HG03571 (cell line): ENCODE measurements at regions not wholly inside any gene's neighbourhood (a gene's known extent, or its start where the extent isn't known, plus 50 kb on each side); places are given as distances from the start of the nearest gene placed in this dataset.
"Not testable (repeated sequence)": the region's sequence is repeated elsewhere in the genome, so short reads cannot be mapped to it uniquely, and the experiment has no call there.

Experiments
- ATAC-seq: cut with Tn5 transposase; IDR thresholded peaks from one replicate; pipeline ENCODE4 v1.9.1; 2021; ENCODE audit not compliant: unreplicated experiment

DNA sequence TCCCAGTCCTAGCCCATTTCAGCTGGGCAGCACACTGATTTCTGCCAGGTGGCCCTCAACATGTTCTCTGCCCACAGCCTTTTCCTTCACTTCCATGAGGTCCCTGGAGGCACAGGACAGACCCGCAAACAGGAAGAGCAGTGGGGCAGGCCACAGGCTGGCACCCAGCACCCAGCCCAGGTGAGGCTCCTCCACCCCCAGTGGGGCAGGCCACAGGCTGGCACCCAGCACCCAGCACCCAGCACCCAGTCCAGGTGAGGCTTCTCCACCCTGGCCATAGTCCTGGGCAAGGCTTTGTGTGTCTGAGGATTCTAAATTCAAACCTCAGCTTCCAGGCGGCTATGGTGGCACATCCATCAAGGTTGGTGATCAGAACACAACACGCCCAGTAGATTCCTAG lies 1413.0 kb downstream of the BRD1 start:
- ATAC-seq: no peak

DNA sequence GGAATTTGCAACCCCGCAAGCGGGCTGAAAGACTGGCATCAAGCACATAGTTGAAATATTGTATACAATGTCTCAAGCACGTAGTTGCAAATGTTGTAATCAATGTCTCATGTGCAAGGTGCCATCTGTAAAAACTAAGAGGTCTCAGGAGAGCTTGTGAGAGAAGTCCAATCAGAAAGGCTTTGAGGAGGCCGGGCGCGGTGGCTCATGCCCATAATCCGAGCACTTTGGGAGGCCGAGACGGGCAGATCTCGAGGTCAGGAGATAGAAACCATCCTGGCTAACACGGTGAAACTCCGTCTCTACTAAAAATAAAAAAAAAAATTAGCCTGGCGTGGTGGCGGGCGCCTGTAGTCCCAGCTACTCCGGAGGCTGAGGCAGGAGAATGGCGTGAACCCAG lies 1414.7 kb downstream of the BRD1 start:
- not testable (repeated sequence) for ATAC-seq

DNA sequence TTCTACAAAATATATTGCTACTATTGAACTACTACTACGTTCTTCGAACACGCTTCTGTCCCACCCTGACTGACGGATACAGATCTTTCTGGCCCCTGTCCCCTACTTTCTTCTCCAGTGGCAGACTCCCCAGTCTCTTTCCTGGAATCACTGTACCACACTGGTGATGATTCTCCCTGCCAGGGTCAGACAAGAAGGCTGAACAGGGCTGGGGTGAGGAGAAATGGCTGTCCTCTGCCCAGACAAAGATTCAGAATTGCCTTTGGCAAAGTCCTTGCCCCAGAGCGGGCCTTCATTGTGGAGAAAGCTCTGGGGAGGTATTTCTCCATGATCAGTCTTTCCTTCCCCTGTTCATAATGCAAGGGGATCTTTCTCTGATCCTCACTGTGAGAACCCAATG lies 1417.1 kb downstream of the BRD1 start:
- no peak for ATAC-seq

DNA sequence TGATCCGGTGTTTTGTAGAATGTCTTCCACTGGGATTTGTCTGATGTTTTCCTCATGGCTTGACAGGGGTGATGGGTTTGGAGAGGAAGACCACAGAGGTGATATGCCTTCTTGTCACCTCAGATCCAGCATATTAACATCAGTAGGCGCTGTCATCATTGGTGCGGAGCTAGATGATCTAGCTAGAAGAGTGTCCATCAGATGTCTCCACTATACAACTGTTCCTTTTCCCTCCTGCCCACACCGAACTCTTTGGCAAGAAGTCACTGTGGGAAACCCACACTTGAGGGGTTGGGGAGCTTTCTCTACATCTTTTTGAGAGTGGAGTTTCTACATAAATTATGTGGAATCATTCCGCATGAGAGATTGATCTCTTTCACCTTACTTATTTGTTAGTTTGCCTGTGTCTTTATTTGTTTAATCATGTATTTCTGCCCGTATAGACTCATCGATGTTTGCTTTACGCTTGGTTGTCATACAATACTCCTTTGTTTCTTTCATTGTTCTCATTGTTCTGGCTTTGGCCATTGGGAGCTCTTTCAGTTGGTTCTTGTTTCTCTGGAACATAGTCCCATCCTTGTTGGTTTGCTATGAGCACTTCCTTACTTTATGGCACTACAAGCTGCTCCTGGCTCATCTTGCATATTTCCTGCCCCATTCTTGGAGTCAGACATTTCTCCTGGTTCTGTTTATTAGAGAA lies 1420.3 kb downstream of the BRD1 start:
- ATAC-seq: no peak

DNA sequence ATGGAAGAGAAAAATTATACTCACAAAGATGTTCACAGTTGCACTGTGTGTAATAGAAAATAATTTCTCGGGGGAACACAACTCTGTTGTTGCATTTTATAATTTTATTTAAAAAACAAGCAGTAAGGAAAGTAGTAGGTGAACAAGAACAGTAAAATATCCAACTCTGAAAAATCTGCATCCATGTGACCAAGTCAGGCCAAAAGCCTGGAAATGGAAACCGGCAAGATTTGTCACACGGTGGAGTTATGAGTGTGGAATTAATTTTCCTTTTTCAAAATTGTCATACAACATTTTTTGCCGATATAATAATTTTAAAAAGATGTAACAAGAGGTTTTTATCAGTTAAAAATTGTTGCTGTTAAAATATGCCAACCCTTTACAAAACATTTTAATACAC lies 1421.5 kb downstream of the BRD1 start:
- ATAC-seq: no peak

DNA sequence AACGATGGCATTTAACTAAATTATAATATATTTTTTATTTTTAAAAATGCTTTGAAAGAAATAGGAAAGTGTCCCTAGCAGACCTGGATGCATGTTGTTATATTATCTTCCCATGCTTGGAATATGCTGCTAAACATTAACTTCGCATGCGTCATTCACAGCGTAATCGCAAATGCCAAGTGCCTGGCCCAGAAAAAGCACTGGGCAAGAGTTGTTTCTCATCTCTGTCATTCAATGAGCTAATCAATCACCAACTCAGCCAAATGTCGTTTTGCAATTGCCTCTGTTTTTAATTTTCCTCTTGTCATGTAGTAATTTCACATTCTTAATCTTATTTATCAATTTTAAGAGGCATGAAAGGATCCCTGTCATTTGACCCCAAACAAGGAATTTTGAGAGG lies 1421.9 kb downstream of the BRD1 start:
- ATAC-seq: no peak

DNA sequence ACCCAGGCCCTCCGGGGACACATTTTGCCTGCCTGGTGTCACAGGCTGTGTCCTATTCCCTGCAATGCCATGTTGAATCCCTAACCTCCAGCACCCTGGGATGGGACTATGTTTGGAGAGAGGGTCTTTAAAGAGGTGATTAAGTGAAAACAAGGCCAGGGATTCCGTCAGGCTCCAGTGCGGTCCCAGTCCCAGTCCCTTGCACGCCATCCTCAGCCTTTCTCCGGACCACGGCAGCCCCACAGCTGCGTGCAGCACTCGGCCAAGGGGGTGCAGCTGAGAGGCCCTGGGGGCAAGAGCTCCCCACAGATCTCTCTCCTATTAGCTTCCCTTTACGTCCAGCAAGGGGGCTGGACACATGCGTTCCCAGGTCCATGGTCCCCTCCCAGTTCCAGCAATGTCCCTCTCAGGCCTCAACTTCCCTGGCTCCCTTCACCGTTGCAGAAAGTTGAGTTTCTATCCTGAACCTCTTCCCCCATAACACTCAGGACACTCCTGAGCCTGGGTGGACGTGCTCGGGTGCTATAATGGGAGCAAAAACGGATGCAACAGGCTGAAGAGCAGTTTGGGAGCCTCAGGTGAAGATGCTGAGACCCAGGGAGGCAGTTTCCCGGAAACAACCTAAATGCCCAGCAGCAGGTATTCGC lies 1422.7 kb downstream of the BRD1 start:
- ATAC-seq: no peak

DNA sequence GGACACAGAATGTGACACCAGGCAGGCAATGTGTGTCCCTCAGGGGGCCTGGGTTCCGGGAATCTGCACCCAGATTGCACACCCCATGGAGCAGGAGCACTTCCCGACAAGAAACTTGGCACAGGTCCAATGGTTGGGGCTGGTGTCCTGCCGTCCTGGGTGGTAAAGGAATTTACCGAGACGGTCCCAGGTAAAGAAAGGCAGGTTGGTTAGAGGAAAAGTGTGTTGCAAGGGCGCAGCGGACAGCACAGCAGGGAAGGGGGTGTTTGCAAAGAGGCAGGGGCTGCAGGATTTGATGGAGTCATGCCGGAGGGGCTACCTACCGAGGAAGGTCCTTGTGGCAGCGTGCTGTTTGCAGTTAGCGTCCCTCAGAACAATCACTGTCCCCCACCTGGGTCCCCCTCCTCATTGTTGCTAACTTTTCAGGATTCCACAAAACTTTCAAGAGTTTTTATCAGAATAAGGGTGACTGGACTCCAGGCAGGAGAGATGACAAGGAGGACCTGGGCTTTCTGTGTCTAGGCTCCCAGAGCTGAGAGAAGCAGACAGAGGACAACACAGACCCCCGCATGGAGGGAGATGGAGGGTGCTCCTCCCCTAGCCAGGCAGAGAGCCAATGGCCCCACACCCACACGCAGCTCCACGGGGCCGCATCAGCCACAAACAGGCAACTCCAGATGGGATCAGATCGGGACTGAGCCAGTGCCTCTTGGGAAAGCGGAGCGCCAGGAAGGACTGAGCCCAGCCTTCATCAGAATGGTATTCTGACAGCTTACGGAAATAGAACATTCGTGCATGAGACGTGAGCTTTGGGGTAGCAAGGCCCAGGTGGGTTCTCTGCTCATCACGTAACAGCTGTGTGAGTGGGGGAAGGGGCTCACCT lies 1423.9 kb downstream of the BRD1 start:
- ATAC-seq: no peak

DNA sequence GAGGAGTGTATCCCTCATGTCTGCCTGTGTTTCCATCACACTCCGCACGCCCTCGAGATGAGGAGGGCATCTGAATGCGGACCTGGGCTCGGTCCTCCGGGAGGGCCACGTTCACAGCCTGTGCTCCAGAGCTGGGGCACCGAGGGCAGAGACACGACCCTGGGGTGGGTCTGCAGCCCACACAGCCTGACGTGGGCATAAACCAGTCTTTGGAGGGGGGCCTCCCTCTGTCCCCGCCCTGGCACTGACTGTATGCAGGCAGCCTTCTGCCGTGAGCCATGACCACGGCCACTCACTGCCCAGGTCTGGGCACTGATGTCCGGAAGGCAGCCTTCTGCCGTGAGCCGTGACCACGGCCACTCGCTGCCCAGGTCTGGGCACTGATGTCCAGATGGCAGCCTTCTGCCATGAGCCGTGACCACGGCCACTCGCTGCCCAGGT lies 1425.1 kb downstream of the BRD1 start:
- ATAC-seq: no peak

DNA sequence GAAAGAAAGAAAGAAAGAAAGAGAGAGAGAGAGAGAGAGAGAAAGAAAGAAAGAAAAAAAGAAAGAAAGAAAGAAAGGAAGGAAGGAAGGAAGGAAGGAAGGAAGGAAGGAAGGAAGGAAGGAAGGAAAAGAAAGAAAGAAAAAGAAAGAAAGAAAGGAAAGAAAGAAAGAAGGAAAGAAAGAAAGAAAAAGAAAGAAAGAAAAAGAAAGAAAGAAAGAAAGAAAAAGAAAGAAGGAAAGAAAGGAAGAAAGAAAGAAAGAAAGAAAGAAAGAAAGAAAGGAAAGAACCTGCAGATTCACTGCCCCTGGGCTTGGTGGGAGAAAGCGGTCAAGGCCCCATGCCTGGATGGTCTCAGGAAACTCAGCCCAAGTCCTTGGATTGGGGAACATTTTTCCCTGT lies 1426.2 kb downstream of the BRD1 start:
- not testable (repeated sequence) for ATAC-seq

DNA sequence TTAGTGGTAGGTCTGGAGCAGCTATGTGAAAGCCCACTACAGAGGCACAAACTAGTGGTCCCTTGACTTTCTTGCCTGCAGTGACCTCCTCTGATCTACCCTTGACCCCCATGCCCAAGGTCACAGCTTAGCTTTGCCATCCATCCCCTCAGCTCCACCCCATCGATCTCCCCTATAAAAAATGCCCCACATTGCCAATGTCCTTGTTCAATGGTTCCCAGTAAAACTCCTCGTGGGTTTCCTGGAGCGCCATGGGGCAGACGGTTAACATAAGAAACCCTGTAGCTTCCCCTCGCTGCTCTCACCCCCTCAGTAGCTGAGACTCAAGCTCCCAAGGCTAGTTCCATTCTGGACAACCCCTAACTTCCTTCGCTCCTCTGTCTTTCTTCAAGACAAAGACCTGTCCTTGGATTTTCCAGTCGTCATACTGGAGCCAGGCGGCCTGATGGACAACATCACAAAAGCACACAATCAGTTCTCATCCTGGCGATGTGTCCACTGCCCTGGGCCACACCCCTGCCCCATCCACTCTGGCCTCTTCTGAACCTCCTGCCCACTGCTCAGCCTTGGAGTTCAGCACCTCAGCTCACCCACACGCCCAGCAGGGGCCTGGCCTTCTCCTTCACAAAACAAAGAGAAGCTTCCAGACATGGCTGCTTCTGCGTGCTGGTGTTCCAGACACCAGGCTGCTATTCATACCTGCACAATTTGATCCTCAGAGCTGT lies 1429.3 kb downstream of the BRD1 start:
- no peak for ATAC-seq

DNA sequence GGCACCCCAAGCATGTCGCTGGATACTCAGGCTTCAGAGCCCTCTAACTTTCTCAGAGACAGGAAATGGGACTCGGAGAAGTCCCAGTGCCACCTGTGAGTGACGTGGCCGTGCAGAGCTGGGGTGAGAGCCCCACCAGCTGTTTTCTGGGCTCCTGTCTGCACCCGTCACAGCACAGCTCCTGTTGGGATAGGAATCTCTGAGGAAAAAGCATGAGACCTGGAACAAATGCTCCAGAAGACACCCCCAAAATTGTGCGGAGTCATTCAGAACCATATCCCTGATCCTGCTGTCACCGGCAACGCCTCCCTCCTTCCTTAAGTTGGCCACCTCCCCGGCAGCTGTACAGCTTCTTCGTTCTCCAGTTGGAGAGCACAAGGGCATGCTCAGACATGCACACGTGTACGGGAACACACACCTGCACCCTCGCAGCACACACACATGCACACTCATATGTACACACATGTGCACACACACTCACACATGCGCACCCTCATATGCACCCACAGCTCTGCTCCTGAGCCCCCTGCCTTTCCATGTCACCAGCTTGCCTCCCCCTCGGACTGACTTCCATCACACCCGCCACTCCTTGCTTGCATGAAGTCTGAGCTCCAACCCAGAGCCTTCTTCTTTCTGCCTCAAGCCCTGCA lies 1430.0 kb downstream of the BRD1 start:
- no peak for ATAC-seq

DNA sequence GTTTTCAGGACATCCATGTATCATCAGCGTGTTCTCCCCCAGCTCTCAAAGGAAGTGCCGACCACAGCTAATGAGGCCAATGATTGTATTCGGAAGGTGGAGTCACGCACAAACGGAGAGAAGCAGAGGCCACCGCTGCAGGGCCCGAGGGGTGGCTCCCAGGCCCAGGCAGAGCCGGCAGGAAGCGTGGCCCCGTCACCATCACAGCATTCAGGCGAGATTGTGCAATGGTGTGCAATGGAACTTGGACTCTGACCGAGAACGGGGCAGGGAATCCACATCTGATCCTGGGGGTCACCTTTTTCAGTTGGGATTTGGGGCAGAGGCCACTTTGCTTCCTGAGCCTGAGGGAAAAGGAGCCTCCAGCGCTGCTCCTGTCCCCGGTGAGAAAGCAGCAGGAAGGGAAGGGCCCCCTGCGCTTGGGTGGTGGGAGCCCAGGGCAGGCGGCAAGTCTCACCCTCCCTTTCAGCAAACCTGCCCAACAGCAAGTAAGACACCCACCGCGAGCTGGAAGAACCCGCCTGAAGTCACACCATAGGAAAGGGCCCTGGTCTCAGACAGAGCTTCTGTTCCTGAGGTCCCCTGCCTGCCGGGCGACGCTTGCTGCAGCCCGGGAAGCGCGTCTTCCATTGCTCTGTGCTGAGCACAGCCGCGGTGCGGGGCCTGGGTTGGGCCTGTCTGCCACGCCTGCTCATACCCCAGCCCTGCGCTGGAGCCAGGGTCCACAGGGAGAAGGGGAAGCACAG lies 1430.7 kb downstream of the BRD1 start:
- ATAC-seq: no peak

DNA sequence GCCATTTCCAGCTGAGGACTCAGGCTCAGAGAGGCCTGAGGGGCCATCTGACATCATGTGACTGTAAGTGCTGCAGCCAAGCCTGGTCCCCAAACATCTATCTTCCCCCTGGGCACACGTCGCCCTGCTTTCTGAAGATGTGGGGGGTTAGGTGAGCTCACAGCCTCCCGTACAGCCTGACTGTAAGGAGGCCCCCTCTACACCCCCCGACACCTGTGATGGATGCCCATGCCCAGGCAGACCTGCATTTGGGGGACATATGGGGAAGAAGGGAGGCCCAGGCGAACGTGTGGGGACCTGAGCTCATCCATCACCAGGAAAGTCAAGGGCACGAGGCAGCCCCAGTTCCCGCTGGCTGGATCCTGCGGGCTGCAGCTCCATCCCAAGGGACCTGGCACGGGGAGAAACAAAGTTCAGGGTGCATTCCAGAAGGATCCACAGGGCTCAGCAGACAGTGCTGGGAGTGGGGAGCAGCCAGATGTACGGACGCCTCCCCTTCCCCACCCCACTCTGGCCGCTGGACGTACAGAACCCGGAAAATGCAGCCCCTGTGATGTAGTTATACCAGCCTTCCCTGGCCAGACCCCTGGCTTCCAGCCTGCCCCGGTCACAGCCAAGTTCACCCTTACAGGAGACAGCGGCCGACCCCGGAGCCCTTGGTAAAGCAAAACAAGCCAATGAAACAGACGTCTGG lies 1431.4 kb downstream of the BRD1 start:
- no peak for ATAC-seq

DNA sequence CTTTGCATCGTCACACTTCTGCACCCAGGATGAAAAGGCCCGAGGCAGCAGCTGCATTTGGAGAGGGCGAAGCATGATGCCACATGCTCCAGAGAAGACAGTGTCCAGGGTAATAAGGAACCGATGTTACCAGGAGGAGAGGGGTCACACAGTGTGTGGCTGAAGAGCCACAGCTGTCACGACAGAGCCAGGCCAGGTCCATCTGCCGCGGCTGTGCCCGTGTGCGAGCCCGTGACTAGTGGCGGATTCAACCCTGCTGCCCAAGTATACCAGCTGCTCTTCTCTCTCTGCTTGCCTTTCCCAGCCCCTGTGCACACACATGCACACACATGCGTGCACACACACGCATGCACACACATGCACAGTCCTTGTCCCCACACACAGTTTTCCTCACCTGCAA lies 1432.5 kb downstream of the BRD1 start:
- no peak for ATAC-seq

DNA sequence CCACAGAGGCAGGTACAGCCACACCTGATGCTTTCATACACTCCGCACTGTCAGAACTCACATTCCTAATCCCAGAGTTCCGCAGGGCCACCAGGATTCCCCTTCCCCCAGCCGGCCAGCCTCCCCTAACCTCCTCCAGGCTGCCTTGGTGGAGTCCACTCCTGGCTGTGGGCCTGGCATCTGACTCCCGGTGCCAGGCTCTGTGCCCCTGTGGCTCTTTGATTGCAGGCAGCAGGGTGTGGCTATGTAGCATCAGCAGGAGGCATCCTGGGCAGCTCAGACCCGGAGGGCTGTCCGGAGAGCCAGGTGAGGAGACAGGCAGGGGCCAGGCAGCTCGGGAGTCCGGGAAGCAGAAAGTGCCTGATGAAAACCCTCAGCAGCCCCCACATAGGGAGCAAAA lies 1432.9 kb downstream of the BRD1 start:
- ATAC-seq: no peak

DNA sequence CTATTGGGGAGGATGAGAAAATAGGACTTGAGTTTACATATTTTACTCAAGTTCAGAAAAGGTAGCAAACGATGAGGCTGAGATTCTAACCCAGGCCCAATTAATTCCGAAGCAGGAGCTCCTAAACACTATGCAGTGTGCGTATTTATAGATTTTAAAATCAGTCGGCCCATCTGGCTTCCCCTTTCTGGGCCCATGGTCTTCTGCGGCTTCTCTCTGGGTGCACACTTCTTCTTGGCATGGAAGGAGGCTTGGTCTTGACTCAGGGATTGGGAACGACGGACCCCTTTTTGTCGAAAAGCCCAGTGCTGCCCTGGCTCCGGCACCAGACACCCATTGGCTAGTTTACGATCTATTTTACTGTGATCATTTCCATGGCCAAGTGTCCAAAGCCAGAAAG lies 1433.8 kb downstream of the BRD1 start:
- no peak for ATAC-seq

DNA sequence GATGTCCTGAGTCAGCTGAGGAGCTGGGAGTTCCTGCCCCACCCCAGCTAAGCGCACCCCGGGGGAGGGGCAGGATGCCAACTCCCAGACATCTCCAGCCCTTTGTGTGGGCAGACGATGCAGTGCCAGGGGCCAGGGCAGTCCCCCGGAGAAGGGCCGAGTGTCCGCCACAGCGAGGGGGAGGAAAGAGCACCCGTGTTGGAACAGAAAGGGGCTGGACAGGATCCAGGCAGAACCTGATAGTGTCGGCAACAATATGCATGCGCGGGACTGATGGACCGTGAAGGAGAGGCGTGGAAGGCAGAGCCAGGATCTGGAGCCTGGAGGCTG lies 1434.7 kb downstream of the BRD1 start:
- ATAC-seq: no peak

DNA sequence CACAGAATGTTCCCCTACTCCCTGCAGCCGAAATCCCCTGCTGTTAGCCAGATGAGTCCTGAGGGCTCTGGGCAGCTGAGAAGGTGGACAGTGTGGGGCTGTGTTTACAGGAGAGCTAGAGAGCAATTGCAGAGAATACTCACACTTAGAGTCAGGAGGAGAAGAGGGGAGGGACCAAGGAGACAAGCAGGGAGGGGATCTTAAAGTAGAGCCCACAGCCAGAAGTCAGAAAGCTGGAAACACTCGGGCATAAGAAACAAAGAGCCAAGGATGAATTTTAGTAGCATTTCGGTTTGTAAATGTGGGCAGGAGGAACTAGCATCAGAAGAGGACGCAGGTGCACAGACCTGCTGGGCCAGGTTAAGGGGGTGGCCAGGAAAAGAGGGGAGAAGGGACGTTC lies 1435.9 kb downstream of the BRD1 start:
- no peak for ATAC-seq
